ENCODE measurements at regions not wholly inside any gene's neighbourhood (a gene's known extent, or its start where the extent isn't known, plus 50 kb on each side); places are given as distances from the start of the nearest gene placed in this dataset.

DNA sequence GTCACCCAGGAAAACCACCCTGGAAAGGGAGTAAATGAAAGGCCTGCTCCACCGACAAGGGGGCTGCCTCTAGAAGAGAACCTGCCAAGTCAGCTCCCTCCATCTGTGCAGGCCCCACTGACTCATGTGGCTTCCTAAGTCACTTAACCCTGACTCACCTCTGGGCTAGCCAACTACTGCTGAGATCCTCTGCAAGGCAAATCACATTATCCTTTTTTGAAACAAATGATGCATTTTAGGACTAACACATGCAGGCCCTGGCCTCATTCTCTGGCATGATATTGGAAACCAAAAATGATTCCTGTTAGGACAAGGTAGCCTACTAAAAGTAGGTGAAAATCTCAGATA lies 474.6 kb downstream of the EPHA4 start:
- DNase-seq, result no peak

DNA sequence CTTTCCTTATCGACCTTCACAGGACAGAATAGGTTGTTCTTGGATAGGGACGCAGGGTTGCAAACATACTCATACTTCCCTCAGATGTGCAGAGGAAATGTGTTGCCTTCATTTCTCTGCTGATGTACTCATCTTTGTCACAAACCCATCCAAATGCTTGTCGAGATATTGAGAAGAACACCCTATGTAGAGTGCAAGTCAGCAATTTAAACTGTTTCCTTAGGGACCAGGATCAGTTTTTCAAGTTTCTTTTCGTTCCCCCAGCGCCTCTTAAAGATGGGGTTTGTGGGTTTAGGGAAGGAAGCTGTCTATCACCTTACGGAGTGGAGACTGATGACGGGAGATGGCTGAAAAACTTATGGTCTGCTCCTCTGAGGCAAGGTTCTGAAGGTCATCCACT lies 474.2 kb downstream of the EPHA4 start:
- DNase-seq, result no peak

DNA sequence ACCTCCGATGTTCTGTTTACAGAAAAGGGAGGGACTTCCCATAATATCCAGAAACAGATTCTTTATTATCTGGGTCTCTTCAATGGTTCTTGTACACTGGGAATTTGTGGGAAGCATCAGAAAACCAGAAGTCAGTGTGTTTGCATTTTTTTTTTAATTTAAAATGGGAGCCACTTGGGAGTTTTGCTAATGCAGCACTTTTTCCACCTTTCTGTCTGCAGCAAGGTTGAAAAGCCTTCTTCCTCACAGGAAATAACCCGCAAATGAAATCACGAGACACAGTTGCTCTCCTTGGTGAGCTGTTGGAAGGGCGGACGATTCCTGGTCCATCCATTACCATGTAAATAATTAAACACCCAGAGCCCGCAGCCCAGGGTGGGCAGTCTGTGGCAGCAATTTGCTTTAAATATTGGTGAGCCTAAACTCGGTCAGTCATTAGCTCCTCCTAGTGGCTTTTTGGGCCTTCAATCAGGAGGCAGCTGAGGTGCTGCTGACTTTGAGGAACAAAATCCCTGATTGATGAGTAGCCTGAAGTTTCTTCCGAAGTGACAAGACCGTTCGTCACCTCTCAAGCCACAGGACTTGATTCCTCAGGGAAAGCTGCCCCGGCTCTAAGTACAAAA lies 471.5 kb downstream of the EPHA4 start:
- no peak for DNase-seq

DNA sequence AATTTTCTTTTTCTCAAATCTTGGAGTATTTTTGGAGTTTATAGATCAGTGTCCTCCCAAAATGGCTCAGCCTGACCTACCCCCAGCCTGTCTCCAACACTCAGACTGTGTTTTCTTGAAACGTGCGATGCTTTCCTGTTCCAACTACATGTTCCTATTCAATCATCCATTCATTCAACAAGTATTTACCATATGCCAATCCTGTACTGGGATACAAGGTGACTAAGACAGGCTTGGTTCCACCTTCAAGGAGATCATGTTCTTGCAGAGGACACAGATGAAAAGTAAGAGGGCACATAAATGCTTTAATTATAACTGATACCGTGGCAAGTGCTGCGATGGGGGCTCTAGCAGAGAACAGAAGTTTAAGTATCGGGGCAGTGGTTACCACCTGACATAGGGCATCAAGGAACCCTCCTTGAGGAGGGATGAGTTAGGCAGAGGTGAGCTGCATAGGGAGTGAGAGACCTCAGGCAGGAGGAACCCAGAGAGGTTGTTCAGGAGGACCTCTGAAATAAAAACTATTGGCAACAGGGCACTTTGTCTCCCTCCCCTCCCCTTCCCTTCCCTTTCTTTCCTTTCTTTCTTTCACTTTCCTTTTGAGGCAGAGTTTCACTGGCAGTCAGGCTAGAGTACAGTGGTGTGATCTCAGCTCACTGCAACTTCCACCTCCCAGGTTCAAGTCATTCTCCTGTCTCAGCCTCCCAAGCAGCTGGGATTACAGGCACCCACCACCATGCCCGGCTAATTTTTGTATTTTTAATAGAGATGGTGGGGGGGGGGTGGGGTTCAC lies 469.0 kb downstream of the EPHA4 start:
- DNase-seq, result no peak

DNA sequence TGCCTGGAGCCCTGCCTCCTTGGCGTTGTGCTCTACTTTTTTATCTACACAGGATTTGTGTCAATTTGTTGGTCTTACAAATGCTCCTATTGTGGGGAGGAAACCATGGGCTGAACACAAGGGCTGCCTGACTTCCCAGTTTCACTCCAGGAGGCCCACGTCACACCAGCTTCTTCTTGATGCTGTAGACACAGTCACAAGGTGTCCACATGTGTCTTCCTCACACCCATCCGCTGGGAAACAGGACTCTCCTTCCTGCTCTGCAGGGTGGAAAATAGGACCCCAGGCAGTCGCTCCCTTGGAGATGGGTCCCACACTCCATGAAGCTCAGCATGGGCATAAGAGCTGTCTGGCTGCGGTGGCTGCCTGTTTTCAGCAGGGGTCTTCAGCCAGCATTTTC lies 468.2 kb downstream of the EPHA4 start:
- DNase-seq, result no peak

DNA sequence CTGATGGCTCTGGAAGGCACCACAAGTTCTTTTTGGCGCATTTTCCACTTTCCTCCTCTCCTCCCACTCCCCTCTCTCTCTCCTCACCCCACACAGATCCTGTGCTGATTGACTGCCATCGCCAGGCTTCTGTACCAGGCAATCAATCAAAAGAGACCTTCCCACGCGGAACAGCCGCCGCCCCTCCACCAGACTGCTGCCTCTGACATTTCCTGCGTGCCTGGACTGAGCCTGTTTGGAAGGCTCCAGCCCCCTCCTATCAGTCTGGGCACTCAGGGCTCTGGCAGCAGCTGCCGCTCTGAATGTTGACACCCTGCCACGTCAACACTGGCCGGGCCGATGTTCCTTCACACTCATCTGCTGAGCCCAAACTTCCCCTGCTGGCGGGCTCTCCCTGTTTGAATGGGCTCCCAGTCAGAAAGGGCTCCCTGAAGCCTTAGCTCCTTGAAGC lies 467.7 kb downstream of the EPHA4 start:
- no peak for DNase-seq

DNA sequence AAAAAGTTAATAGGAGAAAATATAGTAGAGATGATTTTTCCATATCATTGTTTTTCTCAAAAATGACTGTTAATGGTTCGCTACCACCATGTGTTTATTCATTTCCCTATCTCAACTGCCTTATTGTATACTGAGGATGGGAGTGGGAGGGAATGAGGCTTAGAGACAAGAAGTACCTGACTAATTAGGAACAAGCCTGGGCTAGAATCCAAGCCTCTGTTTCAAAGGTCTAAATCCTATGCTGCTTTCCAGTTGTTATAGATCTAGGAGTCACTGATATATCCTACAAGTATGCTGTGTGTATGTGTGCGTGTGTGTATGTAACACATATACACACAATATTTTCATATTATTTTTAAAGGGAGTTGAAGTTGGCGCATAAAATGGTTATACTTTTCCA lies 465.9 kb downstream of the EPHA4 start:
- no peak for DNase-seq

- DNase-seq, result no peak
Measured at GRCh38 chr2:221107424-221107823, 464.7 kb downstream of the EPHA4 start.

DNA sequence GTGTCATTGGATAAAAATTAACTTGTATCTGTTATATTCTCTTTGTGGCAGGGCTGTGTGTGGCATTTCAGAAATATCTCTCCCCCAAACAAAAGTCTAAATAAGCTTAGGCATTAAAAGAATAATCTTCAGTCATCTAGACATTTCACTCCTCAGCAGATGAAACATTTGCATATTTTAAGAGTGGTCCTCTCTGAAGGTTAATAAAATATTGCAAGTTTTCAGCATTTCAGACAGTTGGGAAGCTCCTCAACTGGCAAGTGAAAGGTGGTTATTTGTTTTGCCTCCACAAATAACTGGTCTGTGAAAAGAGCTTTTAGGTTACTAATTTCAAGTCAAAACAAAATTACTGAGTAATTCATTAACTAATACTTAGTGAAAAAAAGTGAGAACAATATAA lies 462.6 kb downstream of the EPHA4 start:
- no peak for DNase-seq

GRCh38 chr2:221111739-221112138 lies 460.4 kb downstream of the EPHA4 start:
- DNase-seq, result no peak

DNA sequence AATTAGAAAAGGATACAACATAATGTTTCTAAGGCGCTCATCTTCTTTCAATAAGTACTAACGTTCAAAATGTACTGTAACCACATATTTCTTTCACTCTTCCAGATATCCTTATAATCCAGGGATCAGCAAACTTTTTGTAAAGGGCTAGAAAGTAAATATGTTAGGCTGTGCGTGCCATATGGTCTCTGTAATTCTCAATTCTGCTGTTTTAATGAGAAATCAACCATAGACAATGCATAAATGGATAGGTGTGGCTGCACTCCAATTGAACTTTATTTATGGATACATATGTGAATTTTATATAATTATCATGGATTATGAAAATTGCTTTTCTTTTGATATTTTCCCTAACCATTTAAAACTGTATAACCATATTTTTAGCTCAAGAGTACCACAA lies 459.4 kb downstream of the EPHA4 start:
- DNase-seq, result no peak

DNA sequence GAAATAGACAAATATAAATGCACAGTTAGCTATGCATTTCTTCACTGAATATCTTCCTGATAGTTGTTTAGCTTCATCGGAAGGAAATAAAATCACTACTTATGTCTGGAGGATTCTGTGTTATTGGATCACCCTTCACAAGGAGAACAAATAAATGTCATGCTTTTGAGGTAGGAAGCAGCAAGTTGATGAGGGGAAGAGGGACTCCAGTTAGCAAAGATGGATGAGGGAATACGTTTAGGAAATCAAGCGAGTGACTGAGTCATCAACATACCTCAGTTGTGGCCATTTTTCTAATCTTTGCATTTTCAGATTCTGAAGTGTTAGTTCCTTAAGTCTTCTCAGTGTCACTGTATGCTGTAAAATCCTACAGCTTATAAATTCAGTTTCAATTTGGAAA lies 456.2 kb downstream of the EPHA4 start:
- DNase-seq, result no peak

DNA sequence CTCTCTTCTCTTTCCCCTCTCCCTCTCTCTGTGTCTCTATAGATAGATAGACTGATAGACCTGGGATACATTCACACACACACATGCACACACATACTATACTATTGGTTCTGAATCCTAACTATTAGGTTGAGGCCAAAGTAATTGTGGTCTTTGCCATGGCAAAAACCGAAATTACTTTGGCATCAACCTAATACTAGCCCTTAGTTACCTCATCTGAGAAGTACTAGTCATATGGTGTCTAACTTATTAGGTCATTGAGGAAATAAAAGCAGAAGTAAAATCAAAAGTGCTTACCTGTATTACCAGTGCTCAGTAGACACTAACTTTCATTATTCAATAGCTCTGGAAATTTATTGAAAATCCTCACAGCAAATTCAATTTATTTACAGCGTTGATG lies 451.5 kb downstream of the EPHA4 start:
- DNase-seq, result no peak

- no peak for DNase-seq
Measured at GRCh38 chr2:221123396-221123795, 448.7 kb downstream of the EPHA4 start.

DNA sequence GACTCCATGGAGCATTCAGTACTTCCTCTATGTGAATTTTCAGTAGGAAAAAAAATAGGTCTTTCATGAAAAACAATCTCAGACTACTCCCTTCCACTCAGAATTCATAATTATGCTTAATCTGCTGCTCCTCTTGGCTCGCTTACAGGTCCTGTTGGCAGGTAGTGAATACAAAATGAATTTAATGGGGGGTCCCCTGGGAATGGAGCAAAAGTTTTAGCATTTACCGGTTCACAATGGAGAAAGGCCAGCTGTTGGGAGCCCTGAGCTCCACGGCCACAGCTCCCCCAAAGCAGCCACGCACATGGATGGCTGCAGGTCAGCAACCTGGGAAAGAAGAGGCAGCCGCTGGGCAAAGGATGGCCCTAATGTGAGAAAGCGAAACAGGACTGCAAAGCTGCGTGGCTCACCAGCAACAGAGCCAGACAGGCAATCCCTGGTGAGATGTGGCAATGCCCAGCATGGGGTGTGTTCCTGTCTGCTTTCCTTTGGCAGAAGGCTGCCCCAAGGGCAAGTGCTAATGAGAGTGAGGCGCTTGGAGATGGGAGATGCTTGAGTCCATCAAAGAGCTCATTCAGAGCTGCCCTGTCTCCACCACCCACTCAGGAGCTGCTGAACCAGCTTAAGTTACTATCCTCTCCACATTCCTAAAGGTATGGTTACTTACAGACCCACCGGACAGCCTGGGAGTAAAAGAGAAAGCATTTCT lies 447.4 kb downstream of the EPHA4 start:
- no peak for DNase-seq

DNA sequence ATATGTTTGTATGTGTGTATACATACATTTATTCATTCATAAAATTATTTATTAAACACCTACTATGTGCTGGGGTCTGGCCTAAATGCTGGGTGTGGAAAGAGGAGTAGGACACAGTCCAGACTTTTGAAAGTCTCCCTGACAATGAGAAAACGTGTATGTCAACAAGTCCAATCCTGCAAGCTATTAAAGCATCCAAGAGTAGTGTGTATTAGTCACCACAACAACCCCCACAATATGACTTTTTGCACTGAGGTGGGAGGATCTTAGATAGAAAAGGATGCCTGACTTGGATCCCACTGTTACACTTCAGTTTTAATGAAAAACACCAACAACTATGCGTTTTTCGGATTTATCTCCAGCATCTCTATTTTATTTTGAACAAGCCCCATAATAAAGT lies 446.4 kb downstream of the EPHA4 start:
- no peak for DNase-seq

DNA sequence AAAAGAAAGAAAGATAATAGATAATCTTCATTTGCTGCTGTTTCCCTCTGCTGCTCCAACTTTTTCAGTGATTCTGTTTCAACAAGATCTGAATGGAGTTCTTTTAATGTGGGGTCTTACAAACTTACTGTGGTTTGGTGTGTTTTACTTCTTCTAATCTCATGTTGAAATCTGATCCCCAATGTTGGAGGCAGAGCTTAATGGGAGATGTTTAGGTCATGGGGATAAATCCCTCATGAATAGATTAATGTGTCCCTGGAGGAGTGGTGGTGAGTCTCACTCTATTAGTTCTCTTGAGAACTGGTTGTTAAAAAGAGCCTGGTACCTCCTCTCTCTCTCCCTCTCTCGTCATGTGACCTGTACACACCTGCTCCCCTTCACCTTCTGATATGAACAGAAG lies 442.4 kb downstream of the EPHA4 start:
- no peak for DNase-seq

- no peak for DNase-seq
Measured at GRCh38 chr2:221130431-221130830, 441.7 kb downstream of the EPHA4 start.

GRCh38 chr2:221133941-221134340 lies 438.2 kb downstream of the EPHA4 start:
- DNase-seq, result no peak

- DNase-seq, result no peak
Measured at GRCh38 chr2:221134718-221135117, 437.4 kb downstream of the EPHA4 start.

- DNase-seq, result no peak
Measured at GRCh38 chr2:221135699-221136098, 436.4 kb downstream of the EPHA4 start.

DNA sequence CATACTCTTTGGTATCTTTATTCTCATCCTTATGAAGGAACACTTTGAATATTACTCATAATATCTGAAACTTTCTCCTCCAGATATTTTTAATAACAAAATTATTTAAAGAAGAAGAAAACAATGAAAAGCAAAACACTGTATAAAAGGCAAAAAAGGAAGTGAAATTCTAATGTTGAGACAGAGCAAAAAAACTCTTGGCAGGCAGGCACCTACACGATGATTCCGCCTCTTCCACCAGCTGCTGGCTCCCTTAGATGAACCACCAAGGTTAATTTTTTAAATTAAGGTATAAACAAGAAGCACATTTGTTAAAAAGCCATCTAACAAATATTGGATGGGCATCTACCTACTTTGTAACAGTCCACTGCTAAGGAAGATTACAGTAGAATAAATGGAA lies 434.7 kb downstream of the EPHA4 start:
- no peak for DNase-seq

- DNase-seq, result no peak
Measured at GRCh38 chr2:221142341-221142740, 429.8 kb downstream of the EPHA4 start.

- no peak for DNase-seq
Measured at GRCh38 chr2:221143231-221143630, 428.9 kb downstream of the EPHA4 start.
